ENCODE measurements at regions not wholly inside any gene's neighbourhood (a gene's known extent, or its start where the extent isn't known, plus 50 kb on each side); places are given as distances from the start of the nearest gene placed in this dataset.
"Not testable (repeated sequence)": the region's sequence is repeated elsewhere in the genome, so short reads cannot be mapped to it uniquely, and the experiment has no call there.

GRCh38 chr6:97456070-97456469 is 173.1 kb upstream of the MMS22L start:
- DNase-seq, result no peak

- DNase-seq, result no peak
These were observed 176.5 kb upstream of the MMS22L start for GRCh38 chr6:97459535-97459934.

- no peak for DNase-seq
These were observed 177.0 kb upstream of the MMS22L start for GRCh38 chr6:97459986-97460385.

GRCh38 chr6:97460394-97461080 is 177.5 kb upstream of the MMS22L start:
- no peak for DNase-seq

GRCh38 chr6:97461218-97461617 is 178.2 kb upstream of the MMS22L start:
- no peak for DNase-seq

GRCh38 chr6:97462031-97462430 is 179.0 kb upstream of the MMS22L start:
- DNase-seq, result no peak

GRCh38 chr6:97462938-97463598 is 180.1 kb upstream of the MMS22L start:
- DNase-seq, result no peak

- DNase-seq, result no peak
These were observed 183.0 kb upstream of the MMS22L start for GRCh38 chr6:97465877-97466561.

GRCh38 chr6:97468981-97469380 is 186.0 kb upstream of the MMS22L start:
- no peak for DNase-seq

- DNase-seq, result no peak
These were observed 186.4 kb upstream of the MMS22L start for GRCh38 chr6:97469451-97469850.

- no peak for DNase-seq
These were observed 187.3 kb upstream of the MMS22L start for GRCh38 chr6:97470322-97470721.

- no peak for DNase-seq
These were observed 191.0 kb upstream of the MMS22L start for GRCh38 chr6:97473979-97474378.

- no peak for DNase-seq
These were observed 214.8 kb upstream of the MMS22L start for GRCh38 chr6:97497713-97498331.

GRCh38 chr6:97501853-97502252 is 218.8 kb upstream of the MMS22L start:
- no peak for DNase-seq

GRCh38 chr6:97508646-97509045 is 225.6 kb upstream of the MMS22L start:
- no peak for DNase-seq

GRCh38 chr6:97513260-97513659 is 230.2 kb upstream of the MMS22L start:
- DNase-seq, result not testable (repeated sequence)

GRCh38 chr6:97524811-97525210 is 241.8 kb upstream of the MMS22L start:
- no peak for DNase-seq

- no peak for DNase-seq
These were observed 252.8 kb upstream of the MMS22L start for GRCh38 chr6:97535800-97536199.

GRCh38 chr6:97548354-97548753 is 265.3 kb upstream of the MMS22L start:
- DNase-seq, result no peak

GRCh38 chr6:97557355-97557754 is 274.3 kb upstream of the MMS22L start:
- no peak for DNase-seq

- no peak for DNase-seq
These were observed 280.5 kb upstream of the MMS22L start for GRCh38 chr6:97563529-97563928.

GRCh38 chr6:97572943-97573342 is 289.9 kb upstream of the MMS22L start:
- no peak for DNase-seq

GRCh38 chr6:97586344-97586743 is 303.3 kb upstream of the MMS22L start:
- DNase-seq, result no peak

- no peak for DNase-seq
These were observed 308.9 kb upstream of the MMS22L start for GRCh38 chr6:97591955-97592354.

Data from activated gamma-delta T cell (primary cell).